BE2C (cell line): ENCODE measurements at regions not wholly inside any gene's neighbourhood (a gene's known extent, or its start where the extent isn't known, plus 50 kb on each side); places are given as distances from the start of the nearest gene placed in this dataset.

Experiments used
- DNase-seq: peaks from one replicate; pipeline ENCODE4 v3.0.0-alpha.2; 2020
- H3K27me3 ChIP-seq: fragments of 250-450 bp; sonication (Bioruptor Pico); 2 replicates; pipeline ENCODE4 v1.5.1; 2020; ENCODE audit warnings: mild to moderate bottlenecking
- H3K36me3 ChIP-seq: fragments of 250-450 bp; sonication (Bioruptor Pico); 2 replicates; pipeline ENCODE4 v1.5.1; 2020; ENCODE audit warnings: mild to moderate bottlenecking
- H3K4me1 ChIP-seq: fragments of 250-450 bp; sonication (Bioruptor Pico); 2 replicates; pipeline ENCODE4 v1.5.1; 2020
- H3K4me3 ChIP-seq: 2 replicates; pipeline ENCODE4 v1.5.1; 2011; ENCODE audit warnings: low read depth, low read length
- H3K9me3 ChIP-seq: fragments of 250-450 bp; sonication (Bioruptor Pico); 2 replicates; pipeline ENCODE4 v1.5.1; 2020
- CTCF ChIP-seq: IDR thresholded peaks from 2 replicates; pipeline ENCODE4 v1.5.1; 2012; ENCODE audit warnings: mild to moderate bottlenecking, low read depth, low read length

GRCh38 chr2:147224070-147224469 lies 620.8 kb upstream of the ACVR2A start:
- no peak for TF ChIP-seq CTCF
- Histone ChIP-seq H3K4me3 (no peak overlapping the region), H3K4me1 (no peaks in the 10 kb centered on the region), H3K27me3 (no peaks in the 10 kb centered on the region), H3K36me3 (no peaks in the 10 kb centered on the region), H3K9me3 (no peaks in the 10 kb centered on the region)
- DNase-seq, result no peak

GRCh38 chr2:147223553-147224060 lies 621.2 kb upstream of the ACVR2A start:
- H3K36me3 ChIP-seq, result no peaks in the 10 kb centered on the region
- no peak overlapping the region for H3K4me3 ChIP-seq
- no peak for TF ChIP-seq CTCF
- no peaks in the 10 kb centered on the region for H3K4me1 ChIP-seq
- no peaks in the 10 kb centered on the region for H3K27me3 ChIP-seq
- no peak for DNase-seq
- no peaks in the 10 kb centered on the region for H3K9me3 ChIP-seq

GRCh38 chr2:147223119-147223518 lies 621.7 kb upstream of the ACVR2A start:
- TF ChIP-seq CTCF, result no peak
- Histone ChIP-seq H3K4me1 (no peaks in the 10 kb centered on the region), H3K4me3 (no peak overlapping the region), H3K27me3 (no peaks in the 10 kb centered on the region), H3K36me3 (no peaks in the 10 kb centered on the region), H3K9me3 (no peaks in the 10 kb centered on the region)
- no peak for DNase-seq

GRCh38 chr2:147222506-147222905 lies 622.3 kb upstream of the ACVR2A start:
- no peaks in the 10 kb centered on the region for H3K4me1 ChIP-seq
- no peak for TF ChIP-seq CTCF
- no peak for DNase-seq
- H3K9me3 ChIP-seq, result no peaks in the 10 kb centered on the region
- H3K27me3 ChIP-seq, result no peaks in the 10 kb centered on the region
- H3K36me3 ChIP-seq, result no peaks in the 10 kb centered on the region
- no peak overlapping the region for H3K4me3 ChIP-seq

- Histone ChIP-seq H3K9me3 (no peaks in the 10 kb centered on the region), H3K4me3 (no peak overlapping the region), H3K36me3 (no peaks in the 10 kb centered on the region), H3K4me1 (no peaks in the 10 kb centered on the region), H3K27me3 (no peaks in the 10 kb centered on the region)
- no peak for TF ChIP-seq CTCF
- DNase-seq, result no peak
Measured at GRCh38 chr2:147214914-147215313, 629.9 kb upstream of the ACVR2A start.

GRCh38 chr2:147211484-147211883 lies 633.3 kb upstream of the ACVR2A start:
- H3K9me3 ChIP-seq, result no peaks in the 10 kb centered on the region
- TF ChIP-seq CTCF, result no peak
- H3K4me1 ChIP-seq, result no peaks in the 10 kb centered on the region
- no peaks in the 10 kb centered on the region for H3K36me3 ChIP-seq
- no peak overlapping the region for H3K4me3 ChIP-seq
- H3K27me3 ChIP-seq, result no peaks in the 10 kb centered on the region
- no peak for DNase-seq
